Natural killer cell (primary cell): ENCODE measurements at regions not wholly inside any gene's neighbourhood (a gene's known extent, or its start where the extent isn't known, plus 50 kb on each side); places are given as distances from the start of the nearest gene placed in this dataset.

ENCODE experiments used
- ATAC-seq, 3 donors: fragments of 150-1000 bp in 2 of 3; fragments of 200-7000 bp in 1 of 3; cut with Tn5 transposase; 1 replicate in 1 of 3; 2 replicates in 2 of 3; pipeline ENCODE4 v1.10.0; 2021; ENCODE audit warnings: mild to moderate bottlenecking in 2 of 3, moderate library complexity in 2 of 3
- DNase-seq, 2 donors: peaks; one replicate each; pipeline versions ENCODE4 v3.0.0 to v3.0.0-alpha.2; 2013 to 2021; ENCODE audit warnings: mixed read lengths in 1 of 2
- H3K27ac ChIP-seq: one replicate; pipeline ENCODE4 v1.5.1; 2013; ENCODE audit warnings: mild to moderate bottlenecking, low read length
- H3K27me3 ChIP-seq: one replicate; pipeline ENCODE4 v1.6.1; 2013; ENCODE audit warnings: low read length; ENCODE audit not compliant: control insufficient read depth, insufficient read depth
- H3K36me3 ChIP-seq: one replicate; pipeline ENCODE4 v1.6.1; 2013; ENCODE audit warnings: low read length; ENCODE audit not compliant: control insufficient read depth, insufficient read depth
- H3K4me1 ChIP-seq: one replicate; pipeline ENCODE4 v1.6.1; 2013; ENCODE audit warnings: low read length; ENCODE audit not compliant: control insufficient read depth, insufficient read depth
- H3K4me3 ChIP-seq: one replicate; pipeline ENCODE4 v1.5.1; 2013; ENCODE audit warnings: low read length
- H3K9me3 ChIP-seq: one replicate; pipeline ENCODE4 v1.6.1; 2013; ENCODE audit warnings: low read length; ENCODE audit not compliant: control insufficient read depth, insufficient read depth
- H3K27ac Mint-ChIP-seq, 2 donors: one replicate each; pipeline ENCODE4 v1.8.0; 2022; ENCODE audit warnings: mild to moderate bottlenecking in 2 of 2, mixed read lengths in 2 of 2, moderate library complexity in 1 of 2
- H3K27me3 Mint-ChIP-seq, 2 donors: one replicate each; pipeline ENCODE4 v1.8.0; 2022; ENCODE audit warnings: low read depth in 2 of 2, mixed read lengths in 2 of 2
- H3K36me3 Mint-ChIP-seq: one replicate; pipeline ENCODE4 v1.8.0; 2022; ENCODE audit warnings: mixed read lengths
- H3K4me1 Mint-ChIP-seq, 2 donors: one replicate each; pipeline ENCODE4 v1.8.0; 2022; ENCODE audit warnings: mixed read lengths in 2 of 2
- H3K4me3 Mint-ChIP-seq: one replicate; pipeline ENCODE4 v1.8.0; 2022; ENCODE audit warnings: mild to moderate bottlenecking, moderate library complexity, mixed read lengths
- H3K9me3 Mint-ChIP-seq, 2 donors: one replicate each; pipeline ENCODE4 v1.8.0; 2022; ENCODE audit warnings: mixed read lengths in 2 of 2
- WGBS: methylation state at CpG from one replicate; pipeline ENCODE4 v1.1.7; 2013; ENCODE audit warnings: missing lambda C conversion rate; ENCODE audit not compliant: insufficient coverage; 5-methylcytosine and 5-hydroxymethylcytosine counted together
- intact Hi-C: fragments of 100-400 bp; cut with micrococcal nuclease; formaldehyde crosslinking; loops from one replicate; pipeline ENCODE4 v1.14.2; 2022
- TF ChIP-seq, protein P1 (sequence below): fragments of 200-600 bp; IDR thresholded peaks from one replicate; pipeline ENCODE4 v1.8.0; 2022; ENCODE audit warnings: antibody characterized with exemption

DNA sequence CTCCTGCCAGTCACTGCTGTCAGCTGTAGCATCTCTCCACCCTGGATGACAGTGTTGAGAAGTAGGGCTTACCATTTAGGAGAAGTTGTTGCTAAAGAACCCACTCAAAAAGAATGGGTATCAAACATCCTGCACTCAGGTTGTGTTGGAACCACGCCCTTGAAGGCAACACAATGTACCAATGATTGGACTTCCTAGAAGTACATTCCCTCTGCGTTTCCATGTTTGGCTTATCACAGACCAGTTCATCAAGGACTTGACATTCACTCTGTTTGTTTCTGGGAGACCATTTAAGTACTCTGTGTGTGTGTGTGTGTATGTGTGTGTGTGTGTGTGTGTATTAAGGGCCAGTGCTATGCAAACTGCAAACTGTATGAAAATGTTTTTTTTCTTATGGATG, 200.6 kb upstream of the GATB start:
- Histone ChIP-seq H3K4me1 (no peaks in the 10 kb centered on the region), H3K27me3 (no peaks in the 10 kb centered on the region), H3K36me3 (no peaks in the 10 kb centered on the region), H3K27ac (no peak overlapping the region), H3K9me3 (no peaks in the 10 kb centered on the region), H3K4me3 (no peak overlapping the region)
- ATAC-seq (no peak), DNase-seq (no peak)
- Mint-ChIP-seq H3K9me3 (no peaks in the 10 kb centered on the region), H3K4me3 (no peak overlapping the region), H3K27me3 (peaks cover 20 to 26% of the 10 kb centered on the region in 2 donors), H3K36me3 (no peaks in the 10 kb centered on the region), H3K27ac (no peak overlapping the region), H3K4me1 (no peaks in the 10 kb centered on the region)
- TF ChIP-seq, protein P1, sequence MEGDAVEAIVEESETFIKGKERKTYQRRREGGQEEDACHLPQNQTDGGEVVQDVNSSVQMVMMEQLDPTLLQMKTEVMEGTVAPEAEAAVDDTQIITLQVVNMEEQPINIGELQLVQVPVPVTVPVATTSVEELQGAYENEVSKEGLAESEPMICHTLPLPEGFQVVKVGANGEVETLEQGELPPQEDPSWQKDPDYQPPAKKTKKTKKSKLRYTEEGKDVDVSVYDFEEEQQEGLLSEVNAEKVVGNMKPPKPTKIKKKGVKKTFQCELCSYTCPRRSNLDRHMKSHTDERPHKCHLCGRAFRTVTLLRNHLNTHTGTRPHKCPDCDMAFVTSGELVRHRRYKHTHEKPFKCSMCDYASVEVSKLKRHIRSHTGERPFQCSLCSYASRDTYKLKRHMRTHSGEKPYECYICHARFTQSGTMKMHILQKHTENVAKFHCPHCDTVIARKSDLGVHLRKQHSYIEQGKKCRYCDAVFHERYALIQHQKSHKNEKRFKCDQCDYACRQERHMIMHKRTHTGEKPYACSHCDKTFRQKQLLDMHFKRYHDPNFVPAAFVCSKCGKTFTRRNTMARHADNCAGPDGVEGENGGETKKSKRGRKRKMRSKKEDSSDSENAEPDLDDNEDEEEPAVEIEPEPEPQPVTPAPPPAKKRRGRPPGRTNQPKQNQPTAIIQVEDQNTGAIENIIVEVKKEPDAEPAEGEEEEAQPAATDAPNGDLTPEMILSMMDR: no peak
- intact Hi-C loops: no loop called here
- WGBS: 65% methylated on average over 2 of the region's 2 CpGs

DNA sequence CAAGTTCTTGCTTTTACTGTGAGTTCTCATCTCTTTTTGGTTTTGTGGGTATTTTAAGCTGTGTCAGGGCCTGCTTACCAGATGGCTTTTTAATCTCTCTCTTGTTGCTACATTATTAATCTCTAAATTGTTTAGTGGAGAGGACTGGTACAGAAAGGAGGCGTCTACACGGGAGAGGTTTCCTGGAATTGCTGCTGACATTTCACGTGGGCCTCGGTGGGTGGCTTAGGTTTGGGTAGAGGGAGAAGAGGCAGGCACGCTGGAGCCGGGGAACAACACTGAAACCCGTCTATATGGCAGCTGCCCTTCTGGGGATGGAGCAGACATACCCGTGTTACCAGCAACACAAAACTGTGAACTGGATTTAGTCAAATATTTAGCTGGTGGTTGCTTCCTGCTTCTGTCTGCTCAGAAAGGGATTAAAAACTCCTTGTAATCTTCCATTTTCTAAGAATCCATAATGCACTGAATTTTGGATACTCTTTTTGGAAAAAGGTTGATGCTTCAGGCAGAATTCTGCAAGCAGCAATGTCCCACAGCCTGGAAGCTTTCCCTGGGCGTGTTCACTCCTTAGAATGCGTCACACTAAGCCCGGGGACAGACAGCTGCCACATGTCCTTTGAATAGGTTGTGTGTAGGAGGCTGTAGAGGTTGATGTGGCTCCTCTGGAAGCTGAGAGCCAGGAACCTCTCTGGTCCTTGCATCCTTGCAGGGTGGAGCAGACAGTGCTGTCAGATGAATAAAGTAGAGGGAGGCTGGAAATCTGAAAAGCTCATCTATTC, 199.8 kb upstream of the GATB start:
- Histone ChIP-seq H3K9me3 (no peaks in the 10 kb centered on the region), H3K4me3 (no peak overlapping the region), H3K36me3 (no peaks in the 10 kb centered on the region), H3K4me1 (no peaks in the 10 kb centered on the region), H3K27me3 (no peaks in the 10 kb centered on the region), H3K27ac (no peak overlapping the region)
- Mint-ChIP-seq H3K27ac (no peak overlapping the region), H3K36me3 (no peaks in the 10 kb centered on the region), H3K27me3 (peaks cover 17 to 19% of the 10 kb centered on the region in 2 donors), H3K4me3 (no peak overlapping the region), H3K9me3 (no peaks in the 10 kb centered on the region), H3K4me1 (no peaks in the 10 kb centered on the region)
- TF ChIP-seq, protein P1: no peak
- WGBS: 86% methylated on average over 11 of the region's 11 CpGs
- DNase-seq: no peak
- ATAC-seq: no peak
- intact Hi-C loops: no loop called here

DNA sequence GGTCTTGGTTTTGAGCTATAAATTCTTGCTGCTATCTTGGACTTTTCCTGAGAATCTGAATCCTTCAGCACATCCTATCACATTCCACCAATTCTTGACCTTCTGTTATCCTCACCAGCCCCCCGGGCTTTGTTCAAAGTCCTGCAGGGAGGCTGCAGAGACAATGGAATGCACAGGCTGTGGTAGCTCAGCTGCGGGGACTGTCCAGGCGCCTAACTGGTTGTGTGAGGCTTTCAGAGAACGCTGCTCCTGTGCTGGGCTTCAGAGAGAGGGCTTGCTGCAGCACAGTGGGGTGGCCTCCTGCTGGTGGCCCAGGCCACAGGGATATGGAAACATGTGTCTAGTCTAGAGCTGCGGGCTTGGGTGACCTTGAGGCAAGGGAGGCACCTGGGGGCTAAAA, 196.3 kb upstream of the GATB start:
- Mint-ChIP-seq H3K9me3 (no peaks in the 10 kb centered on the region), H3K36me3 (no peaks in the 10 kb centered on the region), H3K27ac (no peak overlapping the region), H3K27me3 (peaks cover 0 to 17% of the 10 kb centered on the region in 2 donors), H3K4me1 (no peaks in the 10 kb centered on the region), H3K4me3 (no peak overlapping the region)
- DNase-seq (no peak), ATAC-seq (no peak)
- intact Hi-C loops: no loop called here
- Histone ChIP-seq H3K4me3 (no peak overlapping the region), H3K27me3 (no peaks in the 10 kb centered on the region), H3K4me1 (no peaks in the 10 kb centered on the region), H3K9me3 (no peaks in the 10 kb centered on the region), H3K36me3 (no peaks in the 10 kb centered on the region), H3K27ac (no peak overlapping the region)
- TF ChIP-seq, protein P1: no peak
- WGBS: 53% methylated on average over 5 of the region's 5 CpGs
